Transverse colon (tissue), 4 donors: ENCODE measurements at regions not wholly inside any gene's neighbourhood (a gene's known extent, or its start where the extent isn't known, plus 50 kb on each side); places are given as distances from the start of the nearest gene placed in this dataset.

ENCODE experiments used
- DNase-seq: peaks from one replicate; pipeline ENCODE4 v3.0.0-alpha.2; 2019
- H3K27ac ChIP-seq, 4 donors: fragments of 200-600 bp; sonication (generic); 2 replicates each; pipeline ENCODE4 v1.5.1; 2016 to 2018; ENCODE audit warnings: inconsistent platforms in 4 of 4
- H3K27me3 ChIP-seq: fragments of 200-600 bp; sonication (generic); 2 replicates; pipeline ENCODE4 v1.5.1; 2017; ENCODE audit warnings: inconsistent platforms
- H3K36me3 ChIP-seq, 4 donors: fragments of 200-600 bp; sonication (generic); 2 replicates each; pipeline ENCODE4 v1.5.1; 2017 to 2019; ENCODE audit warnings: inconsistent platforms in 4 of 4
- H3K4me1 ChIP-seq, 4 donors: fragments of 200-600 bp; sonication (generic); 2 replicates each; pipeline ENCODE4 v1.5.1; 2017 to 2020; ENCODE audit warnings: inconsistent platforms in 4 of 4
- H3K4me3 ChIP-seq, 4 donors: fragments of 200-600 bp; sonication (generic); 1 replicate in 1 of 4; 2 replicates in 3 of 4; pipeline versions ENCODE4 v1.5.1 to v1.6.1; 2017 to 2019; ENCODE audit warnings: inconsistent platforms in 4 of 4
- H3K9me3 ChIP-seq, 2 donors: fragments of 200-600 bp; sonication (generic); 2 replicates each; pipeline ENCODE4 v1.5.1; 2017 to 2019; ENCODE audit warnings: inconsistent platforms in 2 of 2
- CTCF ChIP-seq, 5 experiments: fragments of 200-600 bp in 3 of 5; fragments of 450-650 bp in 2 of 5; sonication (generic) in 3 of 5; IDR thresholded peaks; 1 replicate in 2 of 5; 2 replicates in 3 of 5; pipeline ENCODE4 v1.5.1; 2016 to 2017; ENCODE audit warnings: antibody characterized with exemption in 5 of 5, inconsistent platforms in 3 of 5, mild to moderate bottlenecking in 2 of 5, moderate library complexity in 1 of 5
- EP300 ChIP-seq: sonication (generic); formaldehyde crosslinking; IDR thresholded peaks from one replicate; pipeline ENCODE4 v1.6.1; 2017; ENCODE audit warnings: antibody characterized with exemption, low read depth
- POLR2A ChIP-seq: fragments of 450-650 bp; IDR thresholded peaks from one replicate; pipeline ENCODE4 v1.6.1; 2016; ENCODE audit warnings: antibody characterized with exemption, mild to moderate bottlenecking, moderate library complexity
- POLR2AphosphoS5 ChIP-seq, 3 donors: sonication (generic); formaldehyde crosslinking; IDR thresholded peaks; one replicate each; pipeline ENCODE4 v1.6.1; 2016; ENCODE audit warnings: antibody characterized with exemption in 3 of 3
- WGBS, 2 donors: methylation state at CpG; one replicate each; pipeline ENCODE4 v1.1.5; 2018; ENCODE audit warnings: low coverage in 1 of 2; 5-methylcytosine and 5-hydroxymethylcytosine counted together
- in situ Hi-C, 4 donors: fragments of 200-750 bp; cut with MboI; loops; one replicate each; pipeline versions ENCODE4 v1.15.0 to v1.15.1; 2017; ENCODE audit warnings: low sequenced_read_pairs in 3 of 4, low pct_ligation_motif_present in 1 of 4, low pct_unique_long_range_greater_than_20kb in 1 of 4
- intact Hi-C: fragments of 100-400 bp; cut with DNase I; formaldehyde crosslinking; loops from one replicate; pipeline ENCODE4 v1.15.1; 2023; ENCODE audit warnings: low total_unique reads

- Histone ChIP-seq H3K4me1 (no peaks in the 10 kb centered on the region), H3K27ac (no peak overlapping the region), H3K4me3 (no peak overlapping the region), H3K9me3 (no peaks in the 10 kb centered on the region), H3K36me3 (no peaks in the 10 kb centered on the region), H3K27me3 (no peaks in the 10 kb centered on the region)
- in situ Hi-C loops (no loop called here), intact Hi-C loops (no loop called here)
- WGBS, 2 donors: 61 to 70% methylated on average over 2 to 9 of the region's 9 CpGs
- TF ChIP-seq EP300 (no peak), POLR2AphosphoS5 (IDR thresholded peaks at IDR 0.05) (no peak), CTCF (IDR thresholded peaks at IDR 0.05) (no peak), POLR2A (no peak)
- DNase-seq: no peak
These were observed 1490.8 kb downstream of the BRINP3 start for GRCh38 chr1:188986745-188987417.

GRCh38 chr1:188988589-188988988 lies 1489.1 kb downstream of the BRINP3 start:
- no peaks in the 10 kb centered on the region for H3K36me3 ChIP-seq
- WGBS, 2 donors: 61 to 63% methylated on average over 3 of the region's 3 CpGs
- in situ Hi-C loops: no loop called here

GRCh38 chr1:188991221-188991930 lies 1486.3 kb downstream of the BRINP3 start:
- WGBS, 2 donors: 67 to 69% methylated on average over 2 of the region's 2 CpGs
- H3K27me3 ChIP-seq: no peaks in the 10 kb centered on the region
- in situ Hi-C loops (no loop called here), intact Hi-C loops (no loop called here)
- no peak for DNase-seq
- H3K4me1 ChIP-seq: no peaks in the 10 kb centered on the region
- no peak overlapping the region for H3K27ac ChIP-seq
- no peaks in the 10 kb centered on the region for H3K9me3 ChIP-seq
- TF ChIP-seq POLR2A (no peak), CTCF (IDR thresholded peaks at IDR 0.05) (no peak), EP300 (no peak), POLR2AphosphoS5 (IDR thresholded peaks at IDR 0.05) (no peak)
- no peaks in the 10 kb centered on the region for H3K36me3 ChIP-seq
- no peak overlapping the region for H3K4me3 ChIP-seq

More at GRCh38 chr1:188988589-188988988, 1489.1 kb downstream of the BRINP3 start:
- Histone ChIP-seq H3K4me3 (no peak overlapping the region), H3K27me3 (no peaks in the 10 kb centered on the region), H3K4me1 (no peaks in the 10 kb centered on the region), H3K27ac (no peak overlapping the region), H3K9me3 (no peaks in the 10 kb centered on the region)
- DNase-seq: no peak
- TF ChIP-seq CTCF (IDR thresholded peaks at IDR 0.05) (no peak), POLR2A (no peak), EP300 (no peak), POLR2AphosphoS5 (IDR thresholded peaks at IDR 0.05) (no peak)
- intact Hi-C loops: no loop called here

- 36 to 53% methylated on average over 3 of the region's 3 CpGs for WGBS, 2 donors
- no peak for TF ChIP-seq EP300
- no peak for TF ChIP-seq CTCF (IDR thresholded peaks at IDR 0.05)
- no peak for TF ChIP-seq POLR2AphosphoS5 (IDR thresholded peaks at IDR 0.05)
- TF ChIP-seq POLR2A: no peak
- intact Hi-C loops: no loop called here
- no peak for DNase-seq
- H3K4me1 ChIP-seq: no peaks in the 10 kb centered on the region
- in situ Hi-C loops: no loop called here
- no peaks in the 10 kb centered on the region for H3K27me3 ChIP-seq
- H3K4me3 ChIP-seq: no peak overlapping the region
- no peak overlapping the region for H3K27ac ChIP-seq
- H3K36me3 ChIP-seq: no peaks in the 10 kb centered on the region
- no peaks in the 10 kb centered on the region for H3K9me3 ChIP-seq
These were observed 1469.8 kb downstream of the BRINP3 start for GRCh38 chr1:189007824-189008223.
